ENCODE measurements at regions not wholly inside any gene's neighbourhood (a gene's known extent, or its start where the extent isn't known, plus 50 kb on each side); places are given as distances from the start of the nearest gene placed in this dataset.

DNA sequence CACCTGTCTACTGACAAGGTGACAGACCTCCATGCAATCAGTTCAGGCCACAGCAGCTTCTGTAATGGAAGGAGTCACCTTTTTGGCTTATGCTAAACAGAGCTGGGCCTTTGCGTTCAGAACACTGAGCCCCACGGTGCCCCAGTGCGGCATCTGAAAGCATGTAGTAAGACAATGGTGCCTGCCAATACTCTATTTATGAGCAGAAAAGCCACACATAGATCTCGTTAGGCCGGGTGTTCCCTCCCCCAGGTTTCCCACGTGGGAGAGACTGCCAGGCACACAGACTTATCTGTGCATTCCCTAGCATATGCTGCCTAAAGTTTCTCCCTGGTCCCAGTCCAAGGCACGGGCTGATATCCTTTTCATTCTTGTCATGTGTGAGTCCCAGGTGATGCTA is 150.9 kb downstream of the ACTR3 start:
- TF ChIP-seq, protein P1, sequence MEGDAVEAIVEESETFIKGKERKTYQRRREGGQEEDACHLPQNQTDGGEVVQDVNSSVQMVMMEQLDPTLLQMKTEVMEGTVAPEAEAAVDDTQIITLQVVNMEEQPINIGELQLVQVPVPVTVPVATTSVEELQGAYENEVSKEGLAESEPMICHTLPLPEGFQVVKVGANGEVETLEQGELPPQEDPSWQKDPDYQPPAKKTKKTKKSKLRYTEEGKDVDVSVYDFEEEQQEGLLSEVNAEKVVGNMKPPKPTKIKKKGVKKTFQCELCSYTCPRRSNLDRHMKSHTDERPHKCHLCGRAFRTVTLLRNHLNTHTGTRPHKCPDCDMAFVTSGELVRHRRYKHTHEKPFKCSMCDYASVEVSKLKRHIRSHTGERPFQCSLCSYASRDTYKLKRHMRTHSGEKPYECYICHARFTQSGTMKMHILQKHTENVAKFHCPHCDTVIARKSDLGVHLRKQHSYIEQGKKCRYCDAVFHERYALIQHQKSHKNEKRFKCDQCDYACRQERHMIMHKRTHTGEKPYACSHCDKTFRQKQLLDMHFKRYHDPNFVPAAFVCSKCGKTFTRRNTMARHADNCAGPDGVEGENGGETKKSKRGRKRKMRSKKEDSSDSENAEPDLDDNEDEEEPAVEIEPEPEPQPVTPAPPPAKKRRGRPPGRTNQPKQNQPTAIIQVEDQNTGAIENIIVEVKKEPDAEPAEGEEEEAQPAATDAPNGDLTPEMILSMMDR (IDR thresholded peaks at IDR 0.05; ENCODE audit: low read depth, low read length), result no peak
- no peak for TF ChIP-seq EZH2phosphoT487 (IDR thresholded peaks at IDR 0.05; ENCODE audit: low read depth)

Data from OCI-LY3 (cell line).